ENCODE measurements at regions not wholly inside any gene's neighbourhood (a gene's known extent, or its start where the extent isn't known, plus 50 kb on each side); places are given as distances from the start of the nearest gene placed in this dataset.
A peak's percentile ranks its signal among the peaks of the same experiment; 100 is the strongest.

DNA sequence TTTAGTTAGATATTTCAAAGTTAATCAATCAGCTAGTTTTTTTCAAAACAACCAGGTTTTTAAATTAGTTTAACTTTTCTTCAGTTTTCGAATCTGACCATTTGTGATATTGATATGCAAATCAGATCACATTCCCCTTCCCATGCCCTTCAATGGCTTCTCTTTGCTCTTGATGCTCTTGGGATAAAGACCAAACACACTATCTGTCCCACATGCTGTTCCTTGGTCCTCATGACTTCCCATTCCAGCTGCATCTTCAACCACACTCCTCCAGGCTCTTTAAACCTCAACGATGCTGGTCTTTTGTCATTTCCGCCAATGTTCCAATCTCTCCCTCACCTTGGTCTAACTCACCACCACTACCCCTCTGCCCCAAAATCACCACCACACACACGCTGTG, 285.8 kb downstream of the LMX1A start:
- Histone ChIP-seq H3K27ac (ENCODE audit: low read length) (no peak overlapping the region), H3K9ac (ENCODE audit: low read depth, low read length) (no peak overlapping the region), H3K36me3 (ENCODE audit: insufficient read depth, low read depth, low read length) (no peaks in the 10 kb centered on the region)

DNA sequence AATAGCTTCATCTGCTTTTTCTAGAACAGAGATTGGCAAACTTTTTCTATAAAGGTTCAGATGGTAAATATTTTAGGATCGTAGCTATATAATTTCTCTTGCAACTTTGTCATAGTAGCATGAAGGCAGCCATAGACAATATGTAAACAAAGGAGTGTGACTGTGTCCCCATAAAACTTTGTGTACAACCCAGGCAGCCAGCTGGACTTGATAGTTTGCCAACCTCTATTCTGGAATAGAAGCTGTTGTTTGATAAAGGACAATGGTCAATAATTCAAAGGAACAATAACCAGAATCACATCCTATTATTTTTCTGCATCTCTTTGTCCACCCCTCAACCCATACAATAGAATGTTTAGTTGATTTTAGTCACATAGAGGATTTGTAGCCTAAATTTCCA, 286.7 kb downstream of the LMX1A start:
- Histone ChIP-seq H3K9ac (ENCODE audit: low read depth, low read length) (no peak overlapping the region), H3K4me3 (ENCODE audit: low read length) (no peak overlapping the region), H3K9me3 (ENCODE audit: insufficient read depth, low read depth, low read length) (no peaks in the 10 kb centered on the region), H3K27me3 (ENCODE audit: insufficient read depth, low read length) (peaks cover 1% of the 10 kb centered on the region; the same call in 1 of the 2 replicates), H3K27ac (ENCODE audit: low read length) (no peak overlapping the region), H3K4me1 (ENCODE audit: insufficient read depth, low read length) (peaks cover 15% of the 10 kb centered on the region; the same call in 1 of the 2 replicates), H3K36me3 (ENCODE audit: insufficient read depth, low read depth, low read length) (no peaks in the 10 kb centered on the region)

More for the DNA sequence above, 285.8 kb downstream of the LMX1A start:
- H3K4me3 ChIP-seq (ENCODE audit: low read length): no peak overlapping the region
- H3K4me1 ChIP-seq (ENCODE audit: insufficient read depth, low read length): peaks cover 15% of the 10 kb centered on the region; the same call in 1 of the 2 replicates
- no peaks in the 10 kb centered on the region for H3K9me3 ChIP-seq (ENCODE audit: insufficient read depth, low read depth, low read length)
- no peaks in the 10 kb centered on the region for H3K27me3 ChIP-seq (ENCODE audit: insufficient read depth, low read length)

DNA sequence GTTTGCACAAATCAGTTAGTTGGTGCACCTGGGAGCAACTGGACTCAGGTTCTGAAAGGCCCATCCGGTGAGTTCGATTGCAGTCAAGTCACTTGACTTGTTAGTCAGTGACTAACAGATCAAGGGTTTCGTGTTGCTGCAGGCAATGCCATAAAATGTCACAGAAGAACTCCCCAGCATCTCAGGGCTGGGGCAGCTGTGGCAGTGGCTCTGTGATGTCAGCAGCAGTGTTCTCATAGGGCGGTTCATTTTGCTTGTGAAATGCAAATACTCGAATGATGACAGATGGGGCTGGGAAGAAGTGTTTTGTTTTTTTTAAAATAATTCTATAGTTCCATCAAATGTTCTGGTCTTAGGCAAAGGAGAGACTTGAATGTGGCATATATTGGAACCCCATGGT, 287.8 kb downstream of the LMX1A start:
- no peaks in the 10 kb centered on the region for H3K36me3 ChIP-seq (ENCODE audit: insufficient read depth, low read depth, low read length)
- H3K4me3 ChIP-seq (ENCODE audit: low read length): no peak overlapping the region
- peaks cover 15% of the 10 kb centered on the region; the same call in 1 of the 2 replicates for H3K4me1 ChIP-seq (ENCODE audit: insufficient read depth, low read length)
- H3K9ac ChIP-seq (ENCODE audit: low read depth, low read length): no peak overlapping the region
- peaks cover 12% of the 10 kb centered on the region for H3K27me3 ChIP-seq (ENCODE audit: insufficient read depth, low read length)
- H3K27ac ChIP-seq (ENCODE audit: low read length): no peak overlapping the region
- no peaks in the 10 kb centered on the region for H3K9me3 ChIP-seq (ENCODE audit: insufficient read depth, low read depth, low read length)

DNA sequence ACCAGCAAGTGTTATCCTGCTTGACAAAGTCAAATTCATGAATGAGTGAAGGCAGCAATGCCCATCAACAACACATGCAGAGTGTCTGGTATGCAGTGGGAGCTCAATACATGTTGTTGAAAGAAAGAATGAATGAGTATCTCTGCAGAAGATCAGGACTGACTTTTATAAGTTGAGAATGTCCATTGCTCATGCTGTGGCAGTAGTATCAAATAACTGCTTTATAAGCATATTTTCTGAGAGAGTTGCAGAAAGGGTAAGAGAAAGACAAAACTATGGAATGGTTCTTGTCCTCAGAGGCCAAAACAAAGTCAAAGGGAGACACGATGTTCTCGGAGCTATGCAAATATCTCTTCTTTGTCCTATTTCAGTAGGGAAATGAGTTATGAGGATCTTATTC, 288.7 kb downstream of the LMX1A start:
- no peak overlapping the region for H3K27ac ChIP-seq (ENCODE audit: low read length)
- no peak overlapping the region for H3K9ac ChIP-seq (ENCODE audit: low read depth, low read length)
- peaks cover 21% of the 10 kb centered on the region for H3K27me3 ChIP-seq (ENCODE audit: insufficient read depth, low read length)
- H3K4me3 ChIP-seq (ENCODE audit: low read length): no peak overlapping the region
- H3K9me3 ChIP-seq (ENCODE audit: insufficient read depth, low read depth, low read length): no peaks in the 10 kb centered on the region
- H3K36me3 ChIP-seq (ENCODE audit: insufficient read depth, low read depth, low read length): no peaks in the 10 kb centered on the region
- peaks cover 11% of the 10 kb centered on the region; the same call in 1 of the 2 replicates for H3K4me1 ChIP-seq (ENCODE audit: insufficient read depth, low read length)

DNA sequence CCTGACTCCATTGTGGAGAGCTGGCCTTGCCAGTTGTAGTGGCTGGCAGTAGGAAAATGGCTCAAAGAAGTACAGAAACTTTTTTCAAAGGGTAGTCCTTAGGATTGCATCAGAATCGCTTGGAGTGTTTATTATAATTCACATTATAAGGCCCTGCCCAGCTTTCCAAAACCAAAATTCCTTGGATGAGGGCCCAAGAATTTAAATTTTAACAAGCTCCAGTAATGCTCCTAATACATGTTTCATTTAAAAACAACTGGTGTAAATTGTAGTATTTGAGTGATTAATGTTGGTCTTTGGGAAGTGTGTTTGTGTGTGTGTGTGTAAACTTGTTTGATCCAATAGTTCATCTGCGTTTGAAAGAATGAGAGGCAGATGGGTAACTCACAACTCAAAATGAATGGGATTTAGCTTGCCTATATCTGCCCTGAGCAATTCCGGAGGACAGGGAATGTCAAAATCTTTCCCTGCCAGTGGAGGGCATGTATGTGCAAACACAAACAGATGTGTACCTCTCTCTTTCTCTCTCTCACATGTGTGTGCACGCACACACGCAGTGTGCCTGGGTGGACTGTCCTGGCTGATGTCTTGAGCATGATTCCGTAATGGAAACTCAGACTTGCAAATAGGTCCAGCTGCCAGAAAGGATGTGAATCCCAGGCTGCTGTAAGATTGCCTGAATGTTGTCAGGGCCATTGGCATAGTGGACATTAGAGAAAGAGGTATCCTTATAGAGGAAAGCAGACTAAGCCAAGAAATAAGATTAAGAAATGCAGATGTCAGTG, 293.1 kb downstream of the LMX1A start:
- H3K27ac ChIP-seq (ENCODE audit: low read length): no peak overlapping the region
- H3K36me3 ChIP-seq (ENCODE audit: insufficient read depth, low read depth, low read length): no peaks in the 10 kb centered on the region
- no peak overlapping the region for H3K4me3 ChIP-seq (ENCODE audit: low read length)
- H3K9me3 ChIP-seq (ENCODE audit: insufficient read depth, low read depth, low read length): no peaks in the 10 kb centered on the region
- no peak overlapping the region for H3K9ac ChIP-seq (ENCODE audit: low read depth, low read length)
- peaks cover 60% of the 10 kb centered on the region for H3K27me3 ChIP-seq (ENCODE audit: insufficient read depth, low read length)
- no peaks in the 10 kb centered on the region for H3K4me1 ChIP-seq (ENCODE audit: insufficient read depth, low read length)

DNA sequence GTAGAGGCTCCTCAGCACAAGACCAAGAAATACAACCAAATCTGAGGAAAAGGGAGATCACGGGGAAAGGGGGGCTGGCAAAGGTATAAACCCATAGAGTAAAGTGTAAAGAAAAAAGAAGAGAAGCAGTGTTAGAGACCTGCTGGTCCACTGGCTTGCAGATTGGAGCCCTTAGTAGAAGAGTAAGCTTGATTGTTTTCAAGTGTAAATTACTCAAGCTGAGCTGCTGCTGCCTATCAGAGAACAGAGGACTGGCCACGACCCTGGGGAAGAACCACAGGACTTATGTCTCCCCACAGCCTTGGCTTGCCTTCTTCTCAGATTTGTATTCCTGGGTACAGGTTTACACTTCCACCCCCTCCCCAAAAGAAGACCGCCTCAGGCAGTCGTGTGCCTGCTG, 294.2 kb downstream of the LMX1A start:
- no peaks in the 10 kb centered on the region for H3K36me3 ChIP-seq (ENCODE audit: insufficient read depth, low read depth, low read length)
- peaks cover 60% of the 10 kb centered on the region for H3K27me3 ChIP-seq (ENCODE audit: insufficient read depth, low read length)
- no peak overlapping the region for H3K4me3 ChIP-seq (ENCODE audit: low read length)
- H3K9ac ChIP-seq (ENCODE audit: low read depth, low read length): no peak overlapping the region
- no peaks in the 10 kb centered on the region for H3K9me3 ChIP-seq (ENCODE audit: insufficient read depth, low read depth, low read length)
- H3K4me1 ChIP-seq (ENCODE audit: insufficient read depth, low read length): no peaks in the 10 kb centered on the region
- no peak overlapping the region for H3K27ac ChIP-seq (ENCODE audit: low read length)

DNA sequence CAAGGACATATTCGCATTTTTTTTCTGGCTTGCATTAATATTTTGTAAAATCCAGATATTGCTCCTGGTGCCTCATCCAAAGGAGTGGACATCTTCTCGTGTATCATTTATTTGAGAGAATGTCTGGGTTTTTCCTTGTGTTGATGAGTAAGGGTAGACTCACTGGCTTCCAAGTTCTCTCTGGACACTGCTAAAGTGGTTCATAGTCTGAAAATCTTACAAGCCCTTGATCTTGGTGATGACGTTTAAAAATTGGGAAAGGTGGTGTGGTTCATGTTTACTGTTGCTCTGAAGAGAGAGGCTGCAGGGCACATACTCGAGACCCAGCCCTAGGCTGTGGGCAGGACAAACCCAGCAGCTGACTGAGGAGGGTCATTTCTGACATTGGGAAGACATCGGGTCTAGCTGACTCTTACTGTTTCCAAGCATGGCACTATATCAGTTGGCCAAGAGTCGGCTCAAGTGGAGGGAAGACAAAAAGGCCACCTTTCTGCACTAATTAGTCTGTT, 296.2 kb downstream of the LMX1A start:
- H3K27me3 ChIP-seq (ENCODE audit: insufficient read depth, low read length): peaks cover 60% of the 10 kb centered on the region
- H3K36me3 ChIP-seq (ENCODE audit: insufficient read depth, low read depth, low read length): no peaks in the 10 kb centered on the region
- no peak overlapping the region for H3K27ac ChIP-seq (ENCODE audit: low read length)
- H3K9me3 ChIP-seq (ENCODE audit: insufficient read depth, low read depth, low read length): no peaks in the 10 kb centered on the region
- no peak overlapping the region for H3K4me3 ChIP-seq (ENCODE audit: low read length)
- H3K9ac ChIP-seq (ENCODE audit: low read depth, low read length): no peak overlapping the region
- no peaks in the 10 kb centered on the region for H3K4me1 ChIP-seq (ENCODE audit: insufficient read depth, low read length)

DNA sequence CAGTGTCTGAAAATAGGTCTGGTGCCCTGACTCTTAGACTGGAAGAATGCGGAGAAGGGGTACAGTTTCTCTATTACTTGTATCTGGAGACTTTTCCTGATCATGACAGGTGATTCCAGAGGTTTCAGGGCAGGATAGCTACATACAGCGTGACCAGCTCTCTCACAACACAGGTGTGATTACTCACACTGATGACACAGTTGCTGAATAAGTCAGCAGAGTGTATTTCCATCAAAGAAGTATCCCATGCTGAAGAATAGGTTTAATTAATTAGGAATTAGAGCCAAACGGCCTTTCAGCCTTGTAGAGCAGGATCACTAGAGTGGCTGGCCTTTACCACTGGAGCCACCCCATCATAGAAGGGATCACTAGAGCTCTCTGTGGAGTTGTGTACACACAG, 298.6 kb downstream of the LMX1A start:
- no peak overlapping the region for H3K9ac ChIP-seq (ENCODE audit: low read depth, low read length)
- no peaks in the 10 kb centered on the region for H3K36me3 ChIP-seq (ENCODE audit: insufficient read depth, low read depth, low read length)

DNA sequence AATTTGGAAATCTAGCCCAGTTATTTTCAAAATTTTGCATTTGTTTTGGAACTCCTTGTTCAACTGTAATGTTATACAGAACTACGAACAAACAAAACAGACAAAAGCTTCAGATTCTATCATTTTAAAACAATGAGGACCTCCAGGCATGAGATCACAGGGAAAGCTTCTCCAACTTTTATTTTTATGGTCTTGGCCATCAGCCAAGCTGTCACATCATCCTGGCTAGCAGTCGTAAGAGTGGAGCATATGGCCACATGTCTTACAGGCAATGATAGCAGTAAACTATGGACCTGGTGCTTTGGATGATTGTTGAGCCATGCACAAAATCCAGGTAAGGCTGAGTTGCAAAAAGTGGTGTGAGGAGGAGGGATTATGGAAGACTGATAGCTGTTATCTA, 299.6 kb downstream of the LMX1A start:
- H3K4me1 ChIP-seq (ENCODE audit: insufficient read depth, low read length): peaks cover 14% of the 10 kb centered on the region
- no peaks in the 10 kb centered on the region for H3K9me3 ChIP-seq (ENCODE audit: insufficient read depth, low read depth, low read length)
- H3K4me3 ChIP-seq (ENCODE audit: low read length): no peak overlapping the region
- peaks cover 29% of the 10 kb centered on the region for H3K27me3 ChIP-seq (ENCODE audit: insufficient read depth, low read length)
- no peaks in the 10 kb centered on the region for H3K36me3 ChIP-seq (ENCODE audit: insufficient read depth, low read depth, low read length)
- H3K9ac ChIP-seq (ENCODE audit: low read depth, low read length): no peak overlapping the region
- no peak overlapping the region for H3K27ac ChIP-seq (ENCODE audit: low read length)

More for the DNA sequence above, 298.6 kb downstream of the LMX1A start:
- H3K27ac ChIP-seq (ENCODE audit: low read length): no peak overlapping the region
- no peaks in the 10 kb centered on the region for H3K9me3 ChIP-seq (ENCODE audit: insufficient read depth, low read depth, low read length)
- peaks cover 9% of the 10 kb centered on the region for H3K4me1 ChIP-seq (ENCODE audit: insufficient read depth, low read length)
- H3K4me3 ChIP-seq (ENCODE audit: low read length): no peak overlapping the region
- peaks cover 40% of the 10 kb centered on the region for H3K27me3 ChIP-seq (ENCODE audit: insufficient read depth, low read length)

DNA sequence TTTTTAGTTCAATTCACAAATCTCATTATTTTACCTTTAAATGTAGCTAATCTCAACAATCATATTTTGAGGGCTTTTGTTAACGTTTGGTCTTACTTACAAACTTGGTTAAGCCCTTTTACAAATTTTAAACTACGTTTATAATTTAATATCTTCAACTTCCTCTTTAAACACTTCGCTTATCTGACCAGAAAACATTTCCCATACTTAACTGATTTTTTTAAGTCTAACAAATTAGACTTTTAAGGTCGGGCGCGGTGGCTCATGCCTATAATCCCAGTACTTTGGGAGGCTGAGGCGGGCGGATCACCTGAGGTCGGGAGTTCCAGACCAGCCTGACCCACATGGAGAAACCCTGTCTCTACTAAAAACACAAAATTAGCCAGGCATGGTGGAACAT, 300.9 kb downstream of the LMX1A start:
- Histone ChIP-seq H3K4me1 (ENCODE audit: insufficient read depth, low read length) (peaks cover 14% of the 10 kb centered on the region), H3K27ac (ENCODE audit: low read length) (no peak overlapping the region), H3K9me3 (ENCODE audit: insufficient read depth, low read depth, low read length) (no peaks in the 10 kb centered on the region), H3K27me3 (ENCODE audit: insufficient read depth, low read length) (peaks cover 16% of the 10 kb centered on the region), H3K9ac (ENCODE audit: low read depth, low read length) (no peak overlapping the region), H3K4me3 (ENCODE audit: low read length) (no peak overlapping the region), H3K36me3 (ENCODE audit: insufficient read depth, low read depth, low read length) (no peaks in the 10 kb centered on the region)

DNA sequence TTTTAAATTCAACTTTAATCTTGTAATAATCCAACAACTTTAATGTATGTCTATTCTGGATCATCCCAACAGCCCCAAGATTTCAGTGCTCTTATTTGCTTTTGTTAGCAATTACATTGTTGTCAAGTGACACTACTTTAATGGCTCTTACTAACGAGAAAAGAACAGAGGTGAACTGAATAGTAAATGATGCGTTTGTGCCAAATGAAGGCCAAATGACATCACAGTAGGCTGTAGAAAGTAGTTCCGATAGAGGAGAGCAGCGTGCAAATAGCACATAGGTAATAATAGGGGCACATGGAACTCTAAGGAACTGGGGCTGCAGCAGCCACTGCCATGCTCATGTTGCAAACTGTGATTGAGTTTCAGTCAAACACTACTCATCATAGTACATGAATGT, 301.9 kb downstream of the LMX1A start:
- Histone ChIP-seq H3K9me3 (ENCODE audit: insufficient read depth, low read depth, low read length) (no peaks in the 10 kb centered on the region), H3K4me1 (ENCODE audit: insufficient read depth, low read length) (peaks cover 14% of the 10 kb centered on the region), H3K4me3 (ENCODE audit: low read length) (no peak overlapping the region), H3K27ac (ENCODE audit: low read length) (no peak overlapping the region), H3K27me3 (ENCODE audit: insufficient read depth, low read length) (peaks cover 7% of the 10 kb centered on the region), H3K36me3 (ENCODE audit: insufficient read depth, low read depth, low read length) (no peaks in the 10 kb centered on the region), H3K9ac (ENCODE audit: low read depth, low read length) (no peak overlapping the region)

DNA sequence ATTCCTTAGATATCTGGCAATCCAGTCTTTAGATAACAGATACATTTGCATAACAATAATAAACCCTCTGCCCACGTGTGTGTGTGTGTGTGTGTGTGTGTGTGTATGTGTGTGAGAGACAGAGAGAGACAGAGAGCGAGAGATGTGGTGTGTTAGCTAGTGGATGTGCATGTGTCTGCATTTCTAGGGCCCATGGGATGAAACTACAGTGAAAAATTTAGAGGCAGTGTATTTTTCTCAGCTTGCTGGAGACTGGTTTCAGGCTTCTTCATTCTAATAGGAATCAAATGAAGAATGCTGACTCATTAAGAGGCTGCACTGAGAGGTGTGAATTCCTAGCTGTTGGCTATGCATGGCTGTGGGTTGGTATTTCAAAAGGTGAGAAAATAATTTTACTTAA, 303.2 kb downstream of the LMX1A start:
- Histone ChIP-seq H3K4me1 (ENCODE audit: insufficient read depth, low read length) (peaks cover 16% of the 10 kb centered on the region), H3K4me3 (ENCODE audit: low read length) (0 out of 2 replicates have a peak overlapping the region, but pooled peaks have one; percentile 20), H3K9ac (ENCODE audit: low read depth, low read length) (no peak overlapping the region), H3K9me3 (ENCODE audit: insufficient read depth, low read depth, low read length) (no peaks in the 10 kb centered on the region), H3K36me3 (ENCODE audit: insufficient read depth, low read depth, low read length) (no peaks in the 10 kb centered on the region), H3K27ac (ENCODE audit: low read length) (no peak overlapping the region), H3K27me3 (ENCODE audit: insufficient read depth, low read length) (no peaks in the 10 kb centered on the region)
